GM19324 (cell line): ENCODE measurements at regions not wholly inside any gene's neighbourhood (a gene's known extent, or its start where the extent isn't known, plus 50 kb on each side); places are given as distances from the start of the nearest gene placed in this dataset.
"Not testable (repeated sequence)": the region's sequence is repeated elsewhere in the genome, so short reads cannot be mapped to it uniquely, and the experiment has no call there.

Experiments used
- ATAC-seq: cut with Tn5 transposase; IDR thresholded peaks from one replicate; pipeline ENCODE4 v1.9.1; 2021; ENCODE audit warnings: mild to moderate bottlenecking, moderate library complexity; ENCODE audit not compliant: unreplicated experiment, low FRiP score

- ATAC-seq: no peak
Measured at GRCh38 chr4:89506866-89507491, 199.4 kb upstream of the GPRIN3 start.

- no peak for ATAC-seq
Measured at GRCh38 chr4:89502581-89502980, 195.0 kb upstream of the GPRIN3 start.

- ATAC-seq: no peak
Measured at GRCh38 chr4:89497517-89498308, 190.1 kb upstream of the GPRIN3 start.

- no peak for ATAC-seq
Measured at GRCh38 chr4:89496851-89497250, 189.3 kb upstream of the GPRIN3 start.

GRCh38 chr4:89493367-89493766, 185.8 kb upstream of the GPRIN3 start:
- no peak for ATAC-seq

- no peak for ATAC-seq
Measured at GRCh38 chr4:89492581-89493071, 185.0 kb upstream of the GPRIN3 start.

GRCh38 chr4:89491761-89492160, 184.2 kb upstream of the GPRIN3 start:
- ATAC-seq: no peak

- ATAC-seq: not testable (repeated sequence)
Measured at GRCh38 chr4:89489921-89490431, 182.4 kb upstream of the GPRIN3 start.

GRCh38 chr4:89489338-89489771, 181.8 kb upstream of the GPRIN3 start:
- ATAC-seq: no peak

- ATAC-seq: no peak
Measured at GRCh38 chr4:89488736-89489135, 181.1 kb upstream of the GPRIN3 start.

- no peak for ATAC-seq
Measured at GRCh38 chr4:89486673-89487072, 179.1 kb upstream of the GPRIN3 start.

- no peak for ATAC-seq
Measured at GRCh38 chr4:89486042-89486441, 178.4 kb upstream of the GPRIN3 start.

- ATAC-seq: no peak
Measured at GRCh38 chr4:89483833-89484232, 176.2 kb upstream of the GPRIN3 start.

- no peak for ATAC-seq
Measured at GRCh38 chr4:89482926-89483595, 175.5 kb upstream of the GPRIN3 start.

GRCh38 chr4:89482251-89482650, 174.7 kb upstream of the GPRIN3 start:
- peak; percentile 72 for ATAC-seq

- no peak for ATAC-seq
Measured at GRCh38 chr4:89469930-89470375, 162.4 kb upstream of the GPRIN3 start.

- no peak for ATAC-seq
Measured at GRCh38 chr4:89469516-89469915, 161.9 kb upstream of the GPRIN3 start.

- ATAC-seq: no peak
Measured at GRCh38 chr4:89468602-89469001, 161.0 kb upstream of the GPRIN3 start.

GRCh38 chr4:89463341-89463740, 155.7 kb upstream of the GPRIN3 start:
- no peak for ATAC-seq

GRCh38 chr4:89447543-89447942, 139.9 kb upstream of the GPRIN3 start:
- ATAC-seq: no peak

GRCh38 chr4:89446193-89446592, 138.6 kb upstream of the GPRIN3 start:
- no peak for ATAC-seq
